ENCODE measurements at regions not wholly inside any gene's neighbourhood (a gene's known extent, or its start where the extent isn't known, plus 50 kb on each side); places are given as distances from the start of the nearest gene placed in this dataset.

- ATAC-seq, result no peak
- no peaks in the 10 kb centered on the region for H3K4me1 ChIP-seq (ENCODE audit: control insufficient read depth, insufficient read depth, low read length)
- H3K36me3 ChIP-seq (ENCODE audit: control insufficient read depth, insufficient read depth, low read length), result no peaks in the 10 kb centered on the region
- intact Hi-C loops (cut with micrococcal nuclease; ENCODE audit: unreplicated experiment), result no loop called here
- ChIA-PET POLR2A (no interaction called here), CTCF (no interaction called here)
- no peak overlapping the region for H3K4me3 ChIP-seq (ENCODE audit: low read depth in 2 of 2, low read length in 2 of 2)
- DNase-seq (ENCODE audit: low read depth, low spot score), result peak; percentile 7
- BruUV-seq (replicated peaks), result no TSS peak
- TF ChIP-seq TCF7L2 (IDR thresholded peaks at IDR 0.05; ENCODE audit: low read depth, low read length) (no peak), CTCF (IDR thresholded peaks at IDR 0.05) (peak; percentile 42)
- TF ChIP-seq, protein P1, sequence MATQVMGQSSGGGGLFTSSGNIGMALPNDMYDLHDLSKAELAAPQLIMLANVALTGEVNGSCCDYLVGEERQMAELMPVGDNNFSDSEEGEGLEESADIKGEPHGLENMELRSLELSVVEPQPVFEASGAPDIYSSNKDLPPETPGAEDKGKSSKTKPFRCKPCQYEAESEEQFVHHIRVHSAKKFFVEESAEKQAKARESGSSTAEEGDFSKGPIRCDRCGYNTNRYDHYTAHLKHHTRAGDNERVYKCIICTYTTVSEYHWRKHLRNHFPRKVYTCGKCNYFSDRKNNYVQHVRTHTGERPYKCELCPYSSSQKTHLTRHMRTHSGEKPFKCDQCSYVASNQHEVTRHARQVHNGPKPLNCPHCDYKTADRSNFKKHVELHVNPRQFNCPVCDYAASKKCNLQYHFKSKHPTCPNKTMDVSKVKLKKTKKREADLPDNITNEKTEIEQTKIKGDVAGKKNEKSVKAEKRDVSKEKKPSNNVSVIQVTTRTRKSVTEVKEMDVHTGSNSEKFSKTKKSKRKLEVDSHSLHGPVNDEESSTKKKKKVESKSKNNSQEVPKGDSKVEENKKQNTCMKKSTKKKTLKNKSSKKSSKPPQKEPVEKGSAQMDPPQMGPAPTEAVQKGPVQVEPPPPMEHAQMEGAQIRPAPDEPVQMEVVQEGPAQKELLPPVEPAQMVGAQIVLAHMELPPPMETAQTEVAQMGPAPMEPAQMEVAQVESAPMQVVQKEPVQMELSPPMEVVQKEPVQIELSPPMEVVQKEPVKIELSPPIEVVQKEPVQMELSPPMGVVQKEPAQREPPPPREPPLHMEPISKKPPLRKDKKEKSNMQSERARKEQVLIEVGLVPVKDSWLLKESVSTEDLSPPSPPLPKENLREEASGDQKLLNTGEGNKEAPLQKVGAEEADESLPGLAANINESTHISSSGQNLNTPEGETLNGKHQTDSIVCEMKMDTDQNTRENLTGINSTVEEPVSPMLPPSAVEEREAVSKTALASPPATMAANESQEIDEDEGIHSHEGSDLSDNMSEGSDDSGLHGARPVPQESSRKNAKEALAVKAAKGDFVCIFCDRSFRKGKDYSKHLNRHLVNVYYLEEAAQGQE (IDR thresholded peaks at IDR 0.05; ENCODE audit: insufficient read depth in 1 of 2, low read depth in 2 of 2, low read length in 1 of 2), result no peak
- H3K27me3 ChIP-seq (ENCODE audit: control insufficient read depth, insufficient read depth, low read length), result no peaks in the 10 kb centered on the region
- H3K27ac ChIP-seq (ENCODE audit: low read length), result no peak overlapping the region
- no peaks in the 10 kb centered on the region for H3K9me3 ChIP-seq (ENCODE audit: control insufficient read depth, insufficient read depth, low read depth, low read length)
- in situ Hi-C loops (cut with HindIII; ENCODE audit: low pct_unique_long_range_greater_than_20kb, low sequenced_read_pairs), result no loop called here
These were observed 91.2 kb upstream of the PARP11 start for GRCh38 chr12:3964439-3964838.

DNA sequence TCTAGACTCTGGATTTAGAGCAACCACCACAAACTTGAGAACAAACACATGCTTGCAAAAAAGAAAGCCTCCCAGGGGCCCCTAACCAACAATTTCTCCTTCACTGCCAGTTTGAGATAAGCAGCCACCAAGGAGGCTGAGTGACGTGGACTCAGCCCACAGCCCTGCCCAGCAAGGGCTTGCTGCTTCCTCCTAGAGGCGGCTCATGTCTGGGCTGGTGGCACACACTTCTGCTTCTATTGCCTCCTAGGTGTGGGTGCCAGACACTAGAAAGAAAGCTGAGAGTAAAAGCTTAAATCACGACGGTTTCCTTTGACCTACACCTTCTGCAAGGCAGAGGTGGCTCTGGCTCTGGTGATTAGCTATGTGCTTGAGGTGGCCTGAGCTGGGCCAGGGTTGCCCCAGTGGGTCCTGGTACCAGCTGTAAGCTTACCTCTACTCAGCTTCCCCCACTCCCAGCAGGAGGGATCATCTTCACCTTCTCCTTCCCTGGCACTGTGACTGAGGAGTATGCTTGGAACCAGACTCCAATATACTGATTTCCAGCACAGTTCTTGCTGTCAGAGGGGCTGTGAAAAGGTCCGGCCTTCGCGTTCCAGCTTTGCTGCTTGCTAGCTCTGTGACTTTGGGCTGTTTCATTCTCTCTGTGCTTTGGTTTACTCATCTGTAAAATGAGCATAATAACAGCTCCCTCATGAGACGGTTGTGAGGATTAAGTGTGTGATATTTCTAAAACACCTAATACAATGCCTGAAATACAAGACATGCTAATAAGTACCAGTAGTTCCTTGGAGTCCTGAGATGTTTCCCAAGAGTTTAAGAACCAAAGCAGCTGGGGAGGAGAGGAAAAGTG lies 89.7 kb upstream of the PARP11 start:
- no TSS peak for BruUV-seq (replicated peaks)
- no peak for DNase-seq (ENCODE audit: low read depth, low spot score)
- ChIA-PET CTCF (no interaction called here), POLR2A (no interaction called here)
- no peaks in the 10 kb centered on the region for H3K9me3 ChIP-seq (ENCODE audit: control insufficient read depth, insufficient read depth, low read depth, low read length)
- no peak for ATAC-seq
- no peaks in the 10 kb centered on the region for H3K36me3 ChIP-seq (ENCODE audit: control insufficient read depth, insufficient read depth, low read length)
- no peaks in the 10 kb centered on the region for H3K4me1 ChIP-seq (ENCODE audit: control insufficient read depth, insufficient read depth, low read length)
- TF ChIP-seq CTCF (IDR thresholded peaks at IDR 0.05) (no peak), POLR2AphosphoS5 (IDR thresholded peaks at IDR 0.05; ENCODE audit: low read depth, low read length) (no peak), TCF7L2 (IDR thresholded peaks at IDR 0.05; ENCODE audit: low read depth, low read length) (no peak), SIN3A (IDR thresholded peaks at IDR 0.05; ENCODE audit: borderline replicate concordance, insufficient read depth, low read depth, low read length) (no peak)
- TF ChIP-seq, protein P1 (IDR thresholded peaks at IDR 0.05; ENCODE audit: insufficient read depth in 1 of 2, low read depth in 2 of 2, low read length in 1 of 2), result no peak
- H3K27me3 ChIP-seq (ENCODE audit: control insufficient read depth, insufficient read depth, low read length), result no peaks in the 10 kb centered on the region
- intact Hi-C loops (cut with micrococcal nuclease; ENCODE audit: unreplicated experiment) (no loop called here), in situ Hi-C loops (cut with HindIII; ENCODE audit: low pct_unique_long_range_greater_than_20kb, low sequenced_read_pairs) (no loop called here)
- H3K4me3 ChIP-seq (ENCODE audit: low read depth in 2 of 2, low read length in 2 of 2), result no peak overlapping the region
- no peak overlapping the region for H3K27ac ChIP-seq (ENCODE audit: low read length)
